ENCODE measurements at regions not wholly inside any gene's neighbourhood (a gene's known extent, or its start where the extent isn't known, plus 50 kb on each side); places are given as distances from the start of the nearest gene placed in this dataset.
"Not testable (repeated sequence)": the region's sequence is repeated elsewhere in the genome, so short reads cannot be mapped to it uniquely, and the experiment has no call there.

DNA sequence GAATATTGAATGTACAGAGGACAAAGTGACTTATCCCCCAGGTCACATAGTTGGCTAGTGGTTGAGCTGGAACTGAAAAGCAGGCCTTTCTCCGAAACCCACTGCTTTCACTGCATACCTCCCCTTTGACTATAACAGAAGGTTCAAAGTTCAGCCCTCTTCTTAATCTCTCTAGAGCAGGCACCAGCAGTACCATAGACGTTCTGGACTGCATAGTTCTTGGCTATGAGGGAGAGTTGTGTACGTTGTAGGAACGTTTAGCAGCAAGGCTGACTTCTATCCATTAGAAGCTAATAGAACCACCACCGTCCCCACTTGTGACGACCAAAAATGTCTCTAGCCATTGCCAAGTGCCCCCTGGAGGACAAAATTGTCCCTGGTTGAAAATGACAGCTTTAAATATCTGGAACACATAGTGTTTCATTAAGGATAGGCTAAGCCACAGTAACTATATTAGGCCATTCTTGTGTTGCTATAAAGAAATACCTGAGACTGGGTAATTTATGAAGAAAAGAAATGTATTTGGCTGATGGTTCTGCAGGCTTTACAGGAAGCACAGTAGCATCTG, 123.8 kb upstream of the MTHFD1L start:
- no peak for DNase-seq

GRCh38 chr6:150744522-150745260, 120.8 kb upstream of the MTHFD1L start:
- DNase-seq = no peak

DNA sequence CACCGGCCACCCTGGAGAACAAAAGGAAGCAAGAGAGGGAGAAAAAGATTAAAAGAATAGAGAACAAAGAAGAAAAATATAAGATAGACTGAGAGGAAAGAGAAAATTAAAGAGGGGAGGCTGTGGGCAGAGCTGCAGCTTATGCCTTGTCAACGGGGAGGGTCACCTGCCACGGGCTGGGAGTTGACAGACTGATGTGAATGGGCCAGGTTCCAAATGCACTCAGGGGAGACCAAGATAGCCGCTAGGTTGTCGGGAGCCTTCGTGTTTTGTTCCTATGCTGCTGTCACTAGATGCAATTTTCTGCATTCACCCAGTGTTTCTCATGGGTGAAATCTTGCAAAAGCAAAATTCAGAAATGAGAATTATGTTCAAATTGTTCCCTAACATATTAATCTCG, 119.6 kb upstream of the MTHFD1L start:
- DNase-seq = no peak

DNA sequence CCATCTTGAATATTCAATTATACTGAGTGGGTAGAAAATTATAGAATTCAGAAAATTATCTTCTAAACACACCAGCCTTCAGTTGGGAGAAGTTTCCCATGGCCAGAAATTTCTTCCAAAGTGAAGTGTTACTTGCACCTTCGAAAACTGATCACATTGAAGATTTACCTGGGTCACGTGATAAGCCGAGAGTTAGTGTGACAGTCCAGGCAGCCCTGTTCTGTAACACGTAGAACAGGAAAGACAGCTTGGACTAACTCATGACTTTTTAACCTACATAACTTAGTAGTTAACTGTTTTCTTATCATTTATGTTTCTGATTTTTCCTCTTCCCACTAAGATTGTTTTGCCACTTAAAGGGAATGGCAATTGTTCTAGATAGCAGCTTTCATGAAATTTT, 118.3 kb upstream of the MTHFD1L start:
- DNase-seq = no peak

GRCh38 chr6:150749091-150749670, 116.3 kb upstream of the MTHFD1L start:
- DNase-seq = no peak

DNA sequence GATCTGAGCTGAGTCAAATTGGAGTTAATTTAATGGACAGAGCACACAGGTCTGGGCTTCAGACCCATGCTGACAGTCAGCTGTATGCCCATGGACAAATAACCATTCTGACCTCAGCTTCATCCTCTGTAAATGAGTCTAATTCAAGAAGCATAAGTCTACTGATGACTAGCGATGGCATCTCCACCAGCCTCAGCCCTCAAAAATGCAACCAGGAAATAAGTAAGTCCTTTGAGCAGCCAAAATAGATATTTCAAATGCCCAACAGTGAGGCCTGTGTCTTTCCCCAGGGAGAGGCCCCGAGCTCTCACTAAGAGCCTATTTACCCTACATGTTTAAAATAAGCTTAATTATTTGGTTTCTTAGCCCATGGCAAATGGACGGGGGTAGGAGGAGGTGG, 114.2 kb upstream of the MTHFD1L start:
- DNase-seq = no peak

DNA sequence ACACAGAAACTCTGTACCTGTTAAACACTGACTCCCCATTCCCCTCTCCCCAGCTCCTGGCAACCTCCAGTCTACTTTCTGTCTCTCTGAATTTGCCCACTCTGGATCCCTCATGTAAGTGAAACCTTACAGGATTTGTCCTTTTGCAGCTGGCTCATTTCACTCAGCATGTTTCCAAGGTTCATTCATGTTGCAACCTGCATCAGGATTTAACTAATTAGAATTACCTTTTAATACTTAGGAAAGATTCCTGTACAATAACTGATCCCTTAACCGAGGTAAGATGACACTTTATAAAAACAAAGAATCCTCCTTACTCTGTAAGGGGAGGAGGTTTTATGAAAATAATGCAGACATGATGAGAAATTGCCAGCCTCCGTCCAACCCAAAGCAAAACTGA, 113.1 kb upstream of the MTHFD1L start:
- no peak for DNase-seq

DNA sequence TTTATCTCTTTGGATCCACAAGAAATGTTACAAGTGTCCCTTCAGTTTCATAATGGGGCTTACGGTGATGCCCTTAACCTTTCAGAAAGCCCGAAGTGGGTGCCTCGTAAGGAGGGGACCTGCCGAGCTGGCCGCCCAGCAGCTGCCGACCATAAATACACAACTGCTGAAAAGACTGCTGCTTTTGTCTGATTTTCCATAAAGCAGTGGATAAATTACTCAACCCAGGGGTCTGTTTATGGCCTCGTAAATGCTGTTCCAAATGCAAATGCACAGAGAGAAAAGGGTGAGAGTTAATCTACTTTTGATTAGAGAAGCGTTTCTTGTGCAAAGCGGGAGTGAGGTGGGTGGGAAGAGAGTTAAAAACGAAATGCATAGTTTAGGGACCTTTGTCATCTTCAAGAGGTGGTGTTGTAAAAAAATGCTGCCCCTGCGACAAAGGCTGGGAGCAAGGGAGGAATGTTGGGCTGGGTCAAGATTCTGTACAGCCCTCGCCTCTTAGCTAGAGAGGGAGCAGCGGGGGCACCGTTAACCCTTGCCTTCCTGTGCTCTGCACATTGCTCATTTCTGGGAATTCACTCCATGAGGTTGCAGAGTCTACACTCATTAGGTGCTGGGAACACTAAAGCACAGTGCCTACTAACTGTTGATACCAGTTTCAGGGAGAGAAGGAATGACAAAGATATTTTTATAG, 112.0 kb upstream of the MTHFD1L start:
- DNase-seq = no peak

DNA sequence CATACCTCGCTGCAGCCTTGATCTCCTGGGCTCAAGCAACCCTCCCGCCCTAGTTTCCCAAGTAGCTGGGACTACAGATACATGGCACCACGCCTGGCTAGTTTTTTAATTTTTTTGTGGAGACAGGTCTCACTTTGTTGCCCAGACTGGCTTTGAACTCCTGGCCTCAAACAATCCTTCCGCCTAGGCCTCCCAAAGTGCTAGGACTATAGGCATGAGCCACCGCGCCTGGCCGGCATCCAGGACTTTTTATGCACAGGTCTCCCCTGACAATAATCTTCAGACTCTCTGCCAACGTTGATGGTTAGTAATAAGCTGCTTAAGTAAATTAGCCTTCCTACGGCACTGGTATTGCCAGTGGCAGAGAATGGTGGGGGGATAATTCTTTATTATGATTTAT, 110.5 kb upstream of the MTHFD1L start:
- no peak for DNase-seq

- DNase-seq = no peak
These were observed 110.0 kb upstream of the MTHFD1L start for GRCh38 chr6:150755524-150755923.

DNA sequence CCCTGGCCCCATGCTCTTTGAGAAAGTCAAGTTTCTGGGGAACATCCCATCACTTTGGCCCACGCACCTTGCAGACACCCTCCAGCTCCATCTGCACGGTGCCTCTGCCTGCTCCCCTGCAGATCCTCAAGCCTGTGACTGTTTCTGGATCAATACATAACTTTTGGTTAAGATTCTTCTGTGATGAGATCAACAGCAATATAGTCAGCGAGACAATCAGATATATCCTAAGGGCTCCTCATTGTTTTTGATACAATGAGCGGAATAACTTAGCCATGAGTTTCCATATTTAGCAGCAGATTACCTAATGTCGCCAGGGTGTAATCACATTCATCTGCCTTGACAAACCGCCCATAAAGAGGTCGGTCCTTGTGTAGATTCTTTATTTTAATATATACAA, 109.3 kb upstream of the MTHFD1L start:
- DNase-seq = no peak

- not testable (repeated sequence) for DNase-seq
These were observed 107.7 kb upstream of the MTHFD1L start for GRCh38 chr6:150757807-150758206.

DNA sequence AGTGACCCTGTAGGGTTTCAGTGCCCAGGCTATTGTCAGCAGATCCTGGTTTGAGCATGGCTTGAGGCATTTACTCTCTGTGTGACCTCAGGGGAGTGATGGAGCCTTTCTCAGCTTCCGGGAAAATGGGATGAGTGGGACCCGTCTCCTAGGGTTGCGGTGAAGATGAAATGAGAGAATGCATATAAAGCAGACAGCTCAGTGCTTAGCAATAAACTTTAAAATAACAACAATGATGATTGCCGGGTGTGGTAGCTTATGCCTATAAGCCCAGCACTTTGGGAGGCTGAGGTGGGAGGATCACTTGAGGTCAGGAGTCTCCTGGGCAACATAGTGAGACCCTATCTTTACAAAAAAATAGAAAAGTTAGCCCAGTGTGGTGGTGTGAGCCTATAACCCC, 106.0 kb upstream of the MTHFD1L start:
- no peak for DNase-seq

DNA sequence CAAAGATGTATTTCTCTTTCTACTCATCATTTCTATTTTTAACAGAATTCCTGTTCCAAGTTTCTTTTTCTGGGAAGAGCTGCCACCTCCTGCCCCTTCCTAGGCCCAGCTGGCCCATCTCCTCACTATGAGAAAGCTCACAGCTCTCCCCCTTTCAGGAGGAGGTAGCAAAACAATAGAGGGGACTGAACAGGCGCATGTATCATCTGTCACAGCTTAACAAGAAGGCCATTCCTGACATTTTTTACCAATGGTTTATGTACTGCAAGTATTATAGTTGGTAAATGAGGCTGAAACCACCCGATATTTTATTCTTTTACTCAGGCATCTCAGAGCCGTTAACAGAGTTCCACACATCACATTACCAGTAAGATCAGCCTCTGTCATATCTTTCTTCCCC, 103.7 kb upstream of the MTHFD1L start:
- no peak for DNase-seq

DNA sequence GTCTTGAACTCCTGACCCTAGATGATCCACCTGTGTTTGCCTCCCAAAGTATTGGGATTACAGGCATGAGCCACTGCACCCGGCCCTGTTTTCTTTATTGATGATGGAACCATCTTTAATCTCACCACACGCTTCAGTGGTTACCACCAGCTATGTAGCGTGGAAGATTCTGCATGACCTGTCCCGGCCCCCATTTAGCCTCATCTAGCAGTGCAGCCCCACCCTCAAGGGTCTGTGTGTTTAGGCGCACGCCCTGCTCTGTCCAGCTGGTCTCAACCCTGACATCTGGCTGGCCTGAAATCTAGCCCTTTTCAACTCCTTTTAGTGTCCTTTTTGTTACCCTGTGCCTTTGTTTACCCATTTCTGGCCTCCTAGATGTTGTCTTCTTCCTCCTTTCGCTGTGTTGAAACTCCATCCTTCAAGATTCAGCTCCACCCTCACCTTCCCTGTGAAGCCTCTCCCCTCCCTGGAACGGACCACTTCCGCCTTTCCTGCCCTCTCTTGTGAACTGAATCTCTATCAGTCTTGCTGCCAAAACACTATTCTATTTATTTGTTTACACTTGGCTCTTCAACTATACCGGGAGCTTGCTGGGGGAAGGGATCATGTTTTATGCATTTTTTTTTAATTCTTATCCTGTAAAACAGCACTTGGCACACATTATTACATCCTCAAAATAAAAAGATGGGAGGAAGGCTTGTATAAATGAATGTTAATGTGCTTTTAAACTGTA, 101.0 kb upstream of the MTHFD1L start:
- DNase-seq = no peak

GRCh38 chr6:150765067-150765764, 100.3 kb upstream of the MTHFD1L start:
- no peak for DNase-seq

DNA sequence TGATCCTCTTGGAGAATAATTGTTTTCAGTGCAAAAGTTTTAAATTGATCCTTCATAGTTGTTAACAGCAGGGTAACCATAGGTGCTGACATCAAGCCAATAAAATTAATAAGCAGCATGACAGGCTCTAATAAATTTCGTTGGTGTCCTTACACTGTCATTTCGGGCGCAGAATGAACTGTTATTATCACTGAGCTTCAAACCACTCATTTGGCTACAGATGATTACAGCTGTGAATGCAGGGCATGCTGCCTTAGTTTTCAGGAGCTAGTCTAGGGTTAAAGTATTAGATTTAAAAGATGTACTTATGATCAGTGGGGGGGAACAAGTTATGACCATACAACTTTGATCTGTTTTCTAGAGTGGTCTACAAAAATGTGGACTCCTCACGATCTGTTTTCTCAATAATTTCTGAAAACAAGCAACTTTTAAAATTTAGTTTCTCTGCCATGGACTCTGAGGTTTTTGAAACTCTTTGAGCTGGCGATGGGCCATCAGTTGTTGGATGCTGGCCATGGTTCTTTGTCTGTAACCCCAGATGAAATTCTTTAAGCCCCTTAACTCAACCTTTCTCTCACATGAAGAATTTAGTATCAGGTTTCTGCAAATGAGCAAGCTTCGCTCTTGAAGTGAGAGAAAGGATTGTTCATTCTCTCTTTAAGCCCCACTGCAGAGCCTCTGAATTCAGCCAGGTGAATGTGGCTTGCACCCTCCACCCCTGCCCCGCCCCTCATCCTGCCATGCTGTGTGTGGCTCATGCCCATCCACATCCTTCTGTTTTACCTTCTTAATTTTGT, 99.1 kb upstream of the MTHFD1L start:
- DNase-seq = no peak

GRCh38 chr6:150767161-150767560, 98.3 kb upstream of the MTHFD1L start:
- DNase-seq = no peak

DNA sequence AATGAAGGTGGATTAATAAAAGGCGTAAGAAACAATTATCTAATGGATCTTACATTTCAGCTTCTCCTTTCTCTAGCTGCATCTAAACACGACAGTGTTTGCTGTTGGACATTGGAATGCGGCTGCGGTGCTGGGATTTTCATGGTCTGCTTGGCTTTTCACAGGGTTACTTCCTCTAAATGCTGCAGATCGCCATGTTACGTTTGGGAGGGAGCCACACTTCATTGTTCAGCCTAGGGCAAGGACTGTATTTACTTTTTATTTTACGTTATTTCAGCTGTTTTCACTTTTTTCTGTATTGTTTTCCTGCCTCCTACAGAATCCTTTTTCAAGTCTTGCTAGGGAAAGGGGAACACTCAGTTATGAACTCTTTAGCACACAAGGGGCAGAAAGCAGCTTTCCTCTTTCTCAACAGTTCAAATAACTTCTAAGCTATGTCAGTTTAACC, 97.9 kb upstream of the MTHFD1L start:
- DNase-seq = no peak

- DNase-seq = no peak
These were observed 94.9 kb upstream of the MTHFD1L start for GRCh38 chr6:150770637-150771036.

- no peak for DNase-seq
These were observed 91.5 kb upstream of the MTHFD1L start for GRCh38 chr6:150773969-150774368.

Data from activated T-cell treated with anti-CD3 and anti-CD28 coated beads, Interleukin-2, amount 50 U/mL, for 1 hour (primary cell).